ENCODE measurements at regions not wholly inside any gene's neighbourhood (a gene's known extent, or its start where the extent isn't known, plus 50 kb on each side); places are given as distances from the start of the nearest gene placed in this dataset.

DNA sequence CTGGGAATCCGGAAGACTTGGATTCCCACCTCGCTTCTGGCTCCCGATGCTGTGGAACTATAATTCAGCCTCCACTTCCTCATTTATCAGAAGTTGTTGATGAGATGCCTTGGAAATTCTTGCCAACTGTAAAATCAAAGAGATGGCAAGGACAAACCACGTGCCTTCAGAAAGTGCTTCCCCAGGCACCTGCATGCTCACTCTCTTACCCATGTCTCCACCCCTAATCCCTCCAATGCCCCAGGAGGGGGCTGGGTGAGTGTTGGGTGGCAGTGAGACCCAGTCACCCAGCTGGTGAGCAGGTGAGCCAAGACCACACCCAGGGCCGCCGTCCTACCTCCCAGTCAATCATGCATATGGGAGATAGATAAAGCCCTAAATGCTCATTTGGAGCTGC, 160.8 kb downstream of the PSMG1 start:
- TF ChIP-seq, protein P1, sequence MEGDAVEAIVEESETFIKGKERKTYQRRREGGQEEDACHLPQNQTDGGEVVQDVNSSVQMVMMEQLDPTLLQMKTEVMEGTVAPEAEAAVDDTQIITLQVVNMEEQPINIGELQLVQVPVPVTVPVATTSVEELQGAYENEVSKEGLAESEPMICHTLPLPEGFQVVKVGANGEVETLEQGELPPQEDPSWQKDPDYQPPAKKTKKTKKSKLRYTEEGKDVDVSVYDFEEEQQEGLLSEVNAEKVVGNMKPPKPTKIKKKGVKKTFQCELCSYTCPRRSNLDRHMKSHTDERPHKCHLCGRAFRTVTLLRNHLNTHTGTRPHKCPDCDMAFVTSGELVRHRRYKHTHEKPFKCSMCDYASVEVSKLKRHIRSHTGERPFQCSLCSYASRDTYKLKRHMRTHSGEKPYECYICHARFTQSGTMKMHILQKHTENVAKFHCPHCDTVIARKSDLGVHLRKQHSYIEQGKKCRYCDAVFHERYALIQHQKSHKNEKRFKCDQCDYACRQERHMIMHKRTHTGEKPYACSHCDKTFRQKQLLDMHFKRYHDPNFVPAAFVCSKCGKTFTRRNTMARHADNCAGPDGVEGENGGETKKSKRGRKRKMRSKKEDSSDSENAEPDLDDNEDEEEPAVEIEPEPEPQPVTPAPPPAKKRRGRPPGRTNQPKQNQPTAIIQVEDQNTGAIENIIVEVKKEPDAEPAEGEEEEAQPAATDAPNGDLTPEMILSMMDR (IDR thresholded peaks at IDR 0.05), result no peak
- TF ChIP-seq POLR2A (IDR thresholded peaks at IDR 0.05), result no peak
- DNase-seq, result no peak
- H3K36me3 ChIP-seq (replicated peaks in 1 of 2; ENCODE audit: insufficient read depth in 1 of 2, low read depth in 2 of 2), result no peaks in the 10 kb centered on the region
- peaks cover 19% of the 10 kb centered on the region for H3K4me1 ChIP-seq
- H3K27me3 ChIP-seq, result no peaks in the 10 kb centered on the region
- no peak for ATAC-seq
- peaks cover 0 to under 1% (median 0%) of the 10 kb centered on the region in 3 donors for H3K9me3 ChIP-seq
- intact Hi-C loops (cut with DNase I), result no loop called here
- H3K4me3 ChIP-seq, result no peak overlapping the region
- 45 to 58% methylated on average over 5 to 6 of the region's 6 CpGs for WGBS, 2 donors
- H3K27ac ChIP-seq, result peak overlapping the region in 3 of 4 donors; percentile 56 to 63 (median 57)

DNA sequence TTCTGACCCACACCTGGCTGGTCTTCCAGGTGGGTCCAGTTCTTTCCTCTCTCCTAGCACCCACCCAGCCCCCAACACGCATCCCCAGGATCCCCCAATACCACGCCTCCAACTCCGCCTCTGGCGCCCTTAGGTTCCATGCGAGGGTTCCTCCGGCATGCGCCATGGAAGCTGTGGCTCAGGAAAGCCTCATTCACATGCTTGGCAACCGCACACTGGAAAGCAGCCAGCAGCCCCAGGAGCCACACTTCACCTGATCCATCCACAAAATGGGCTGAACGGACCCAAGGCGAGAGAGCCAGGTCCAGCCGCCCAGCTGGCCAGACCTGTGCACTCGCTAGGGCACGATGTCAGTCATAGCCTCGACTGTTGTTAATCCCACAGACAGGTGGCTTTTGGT, 161.2 kb downstream of the PSMG1 start:
- ATAC-seq (no peak), DNase-seq (no peak)
- Histone ChIP-seq H3K36me3 (replicated peaks in 1 of 2; ENCODE audit: insufficient read depth in 1 of 2, low read depth in 2 of 2) (no peaks in the 10 kb centered on the region), H3K27me3 (no peaks in the 10 kb centered on the region), H3K27ac (peak overlapping the region in 2 of 4 donors; percentile 56 to 63), H3K9me3 (no peaks in the 10 kb centered on the region), H3K4me3 (no peak overlapping the region), H3K4me1 (peaks cover 19% of the 10 kb centered on the region)
- TF ChIP-seq POLR2A (IDR thresholded peaks at IDR 0.05), result no peak
- TF ChIP-seq, protein P1 (IDR thresholded peaks at IDR 0.05), result no peak
- 72 to 73% methylated on average over 10 to 14 of the region's 14 CpGs for WGBS, 2 donors
- intact Hi-C loops (cut with DNase I), result no loop called here

DNA sequence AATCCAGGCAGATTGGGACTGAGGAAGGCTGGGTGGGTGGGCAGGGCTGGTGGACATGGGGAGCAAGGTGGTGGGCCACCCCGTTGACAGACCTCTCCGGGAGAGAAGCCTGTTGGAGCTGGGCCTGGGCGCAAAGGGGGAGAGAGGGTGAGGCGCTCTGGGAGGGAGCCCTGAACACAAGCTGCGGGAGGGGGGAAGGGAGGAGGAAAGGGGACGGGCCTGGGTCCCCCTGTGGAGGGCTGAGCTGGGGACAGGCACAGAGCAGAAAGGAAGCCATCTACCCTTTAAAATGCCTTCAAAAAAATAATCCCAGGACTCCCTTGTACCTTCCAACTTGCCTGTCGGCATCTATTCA, 161.8 kb downstream of the PSMG1 start:
- Histone ChIP-seq H3K4me1 (peaks cover 19% of the 10 kb centered on the region), H3K36me3 (replicated peaks in 1 of 2; ENCODE audit: insufficient read depth in 1 of 2, low read depth in 2 of 2) (no peaks in the 10 kb centered on the region), H3K9me3 (no peaks in the 10 kb centered on the region), H3K27ac (no peak overlapping the region), H3K4me3 (no peak overlapping the region), H3K27me3 (no peaks in the 10 kb centered on the region)
- intact Hi-C loops (cut with DNase I), result no loop called here
- no peak for TF ChIP-seq POLR2A (IDR thresholded peaks at IDR 0.05)
- TF ChIP-seq, protein P1 (IDR thresholded peaks at IDR 0.05), result no peak
- ATAC-seq (no peak), DNase-seq (no peak)
- WGBS, 2 donors, result 57 to 71% methylated on average over 7 of the region's 7 CpGs

DNA sequence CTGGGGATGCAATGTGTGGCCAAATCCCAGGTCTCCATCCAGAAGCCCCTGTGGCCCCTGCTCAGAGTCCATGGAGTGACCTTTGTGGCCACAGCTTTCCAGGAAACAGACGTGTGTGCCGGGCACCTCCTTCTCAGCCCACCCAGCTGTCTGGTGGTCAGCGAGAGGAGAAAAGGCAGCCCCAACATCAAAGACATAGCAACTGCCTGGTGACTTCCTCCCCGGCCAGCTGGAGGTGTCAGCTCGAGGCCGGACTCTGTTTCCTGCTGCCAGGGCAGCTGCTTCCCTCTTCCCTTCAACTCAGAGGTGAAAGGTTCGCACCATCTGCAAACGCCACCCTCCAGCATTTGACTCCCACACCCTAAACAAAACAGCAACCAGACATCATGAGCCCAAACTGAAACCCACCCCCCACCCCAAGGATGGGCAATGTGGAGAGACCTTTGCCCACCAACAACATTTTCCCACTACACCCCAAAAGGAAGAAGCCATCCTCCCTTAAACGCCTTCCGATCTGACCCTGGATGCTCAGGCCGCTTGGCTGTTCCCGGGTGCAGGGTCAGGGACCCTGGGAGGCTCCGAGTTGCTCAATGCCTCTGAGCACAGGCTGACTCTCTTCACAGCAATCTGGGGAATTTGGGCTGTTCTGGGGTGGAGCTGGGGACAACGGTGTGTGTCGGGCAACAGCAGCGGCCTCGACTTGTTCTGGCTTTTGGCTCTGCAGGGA, 162.3 kb downstream of the PSMG1 start:
- ATAC-seq (no peak), DNase-seq (peak in 2 of 4 donors; percentile 27 to 31)
- 52 to 55% methylated on average over 17 of the region's 17 CpGs for WGBS, 2 donors

More for the DNA sequence above, 162.3 kb downstream of the PSMG1 start:
- H3K4me3 ChIP-seq, result no peak overlapping the region
- no peak overlapping the region for H3K27ac ChIP-seq
- intact Hi-C loops (cut with DNase I), result no loop called here
- TF ChIP-seq, protein P1 (IDR thresholded peaks at IDR 0.05), result no peak
- no peak for TF ChIP-seq POLR2A (IDR thresholded peaks at IDR 0.05)
- H3K9me3 ChIP-seq, result no peaks in the 10 kb centered on the region
- no peaks in the 10 kb centered on the region for H3K36me3 ChIP-seq (replicated peaks in 1 of 2; ENCODE audit: insufficient read depth in 1 of 2, low read depth in 2 of 2)
- peaks cover 19% of the 10 kb centered on the region for H3K4me1 ChIP-seq
- no peaks in the 10 kb centered on the region for H3K27me3 ChIP-seq

Data from body of pancreas (tissue), 4 donors.